Ureter (tissue), 1 donor: ENCODE measurements at regions not wholly inside any gene's neighbourhood (a gene's known extent, or its start where the extent isn't known, plus 50 kb on each side); places are given as distances from the start of the nearest gene placed in this dataset.
"Not testable (repeated sequence)": the region's sequence is repeated elsewhere in the genome, so short reads cannot be mapped to it uniquely, and the experiment has no call there.

Experiments
- DNase-seq: peaks from one replicate; pipeline ENCODE4 v3.0.0-alpha.2; 2020; ENCODE audit warnings: low spot score
- donor health status: DM: yes; HTN: yes; CAD: no.

- no peak for DNase-seq
These were observed 230.9 kb upstream of the FSIP2 start for GRCh38 chr2:185507719-185508118.

DNA sequence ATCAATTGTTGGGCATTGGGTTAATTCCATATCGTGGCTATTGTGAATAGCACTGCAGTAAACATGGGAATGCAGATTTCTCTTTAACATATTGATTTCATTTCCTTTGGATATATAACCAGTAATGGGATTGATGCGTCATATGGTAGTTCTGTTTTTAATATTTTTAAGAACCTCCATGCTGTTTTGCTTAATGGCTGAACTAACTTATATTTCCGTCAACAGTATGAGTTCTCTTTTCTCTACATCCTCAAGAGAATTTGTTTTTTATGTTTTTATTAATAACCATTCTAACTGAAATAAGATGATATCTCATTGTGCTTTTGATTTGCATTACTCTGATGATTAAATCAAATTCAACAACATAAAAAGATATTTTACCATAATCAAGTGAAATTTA lies 228.5 kb upstream of the FSIP2 start:
- no peak for DNase-seq

GRCh38 chr2:185511925-185512324 lies 226.7 kb upstream of the FSIP2 start:
- no peak for DNase-seq

DNA sequence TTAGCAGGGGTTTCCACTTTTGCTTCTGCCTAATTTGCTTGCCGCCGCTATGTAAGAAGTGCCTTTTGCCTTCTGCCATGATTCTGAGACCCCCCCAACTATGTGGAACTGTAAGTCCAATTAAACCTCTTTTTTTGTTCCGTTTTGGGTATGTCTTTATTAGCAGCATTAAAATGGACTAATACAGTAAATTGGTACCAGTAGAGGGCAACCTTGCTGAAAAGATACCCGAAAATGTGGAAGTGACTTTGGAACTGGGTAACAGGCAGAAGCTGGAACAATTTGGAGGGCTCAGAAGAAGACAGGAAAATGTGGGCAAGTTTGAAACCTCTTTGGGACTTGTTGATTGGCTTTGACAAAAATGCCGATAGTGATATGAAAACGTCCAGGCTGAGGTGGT lies 216.1 kb upstream of the FSIP2 start:
- no peak for DNase-seq

DNA sequence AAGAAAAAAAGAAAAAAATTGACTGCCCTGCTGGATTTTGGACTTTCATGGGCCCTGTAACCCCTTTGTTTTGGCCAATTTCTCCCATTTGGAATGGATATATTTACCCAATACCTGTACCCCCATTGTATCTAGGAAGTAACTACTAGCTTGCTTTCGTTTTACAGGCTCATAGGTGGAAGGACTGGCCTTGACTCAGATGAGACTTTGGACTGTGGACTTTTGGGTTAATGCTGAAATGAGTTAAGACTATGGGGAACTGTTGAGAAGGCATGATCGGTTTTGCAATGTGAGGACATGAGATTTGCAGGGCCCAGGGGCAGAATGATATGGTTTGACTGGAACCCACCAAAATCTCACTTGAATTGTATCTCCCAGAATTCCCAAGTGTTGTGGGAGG lies 214.4 kb upstream of the FSIP2 start:
- not testable (repeated sequence) for DNase-seq

DNA sequence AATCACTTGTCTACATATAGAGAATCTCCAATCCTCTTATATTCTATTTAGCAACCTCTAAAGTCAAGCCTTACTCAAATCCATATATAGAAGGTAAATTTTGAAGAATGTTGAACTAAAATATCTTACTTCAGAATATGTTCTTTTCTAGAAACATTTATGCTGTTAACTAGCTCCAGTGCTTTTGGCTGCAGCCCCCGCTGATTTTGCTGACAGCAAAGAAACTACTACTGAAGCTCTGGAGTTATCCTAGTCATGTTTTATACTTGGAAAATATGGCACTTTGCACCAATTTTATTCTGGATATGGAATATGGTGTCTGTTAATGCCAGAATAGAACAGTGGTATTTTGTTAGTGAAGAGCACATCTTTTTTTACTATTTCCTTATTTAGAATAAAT lies 212.4 kb upstream of the FSIP2 start:
- DNase-seq: no peak

DNA sequence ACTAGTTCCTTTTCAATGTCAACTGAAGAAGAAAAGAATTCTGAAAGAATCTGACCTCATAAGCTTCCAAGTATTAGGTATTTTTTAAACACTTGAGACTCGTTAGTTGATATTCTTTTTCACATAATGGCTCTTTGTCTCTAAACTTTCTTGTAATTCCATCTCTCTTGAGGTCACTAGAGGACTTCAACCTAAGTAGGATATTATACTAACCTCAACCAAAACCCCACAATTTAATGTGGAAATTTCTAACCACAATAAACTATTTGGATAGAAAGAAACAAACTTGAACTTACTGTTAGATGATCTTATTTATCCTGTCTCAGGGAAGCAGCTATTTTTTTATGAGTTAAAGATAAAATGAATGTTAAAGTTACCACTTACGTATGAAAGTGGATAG lies 206.9 kb upstream of the FSIP2 start:
- no peak for DNase-seq

DNA sequence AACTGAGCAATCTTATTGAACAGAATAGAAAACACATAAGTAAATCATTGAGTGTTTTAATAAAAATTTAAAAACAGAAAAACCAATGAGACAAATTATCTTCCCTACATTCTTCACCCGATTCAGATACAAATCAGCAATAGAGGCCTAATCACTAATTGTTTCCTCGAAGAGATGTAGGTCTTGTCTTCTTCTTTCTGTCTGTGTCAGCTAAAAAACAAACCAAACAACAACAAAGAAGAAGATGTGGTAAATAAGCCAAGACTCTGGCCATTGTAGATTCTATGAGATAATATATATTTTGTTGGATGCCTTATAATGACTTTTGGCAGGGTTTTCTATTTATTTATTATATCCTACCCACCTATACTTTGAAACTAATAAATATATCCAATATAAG lies 200.9 kb upstream of the FSIP2 start:
- DNase-seq: no peak

GRCh38 chr2:185567196-185567595 lies 171.4 kb upstream of the FSIP2 start:
- DNase-seq: no peak

- DNase-seq: no peak
These were observed 170.7 kb upstream of the FSIP2 start for GRCh38 chr2:185567940-185568339.

GRCh38 chr2:185578322-185578721 lies 160.3 kb upstream of the FSIP2 start:
- DNase-seq: no peak

DNA sequence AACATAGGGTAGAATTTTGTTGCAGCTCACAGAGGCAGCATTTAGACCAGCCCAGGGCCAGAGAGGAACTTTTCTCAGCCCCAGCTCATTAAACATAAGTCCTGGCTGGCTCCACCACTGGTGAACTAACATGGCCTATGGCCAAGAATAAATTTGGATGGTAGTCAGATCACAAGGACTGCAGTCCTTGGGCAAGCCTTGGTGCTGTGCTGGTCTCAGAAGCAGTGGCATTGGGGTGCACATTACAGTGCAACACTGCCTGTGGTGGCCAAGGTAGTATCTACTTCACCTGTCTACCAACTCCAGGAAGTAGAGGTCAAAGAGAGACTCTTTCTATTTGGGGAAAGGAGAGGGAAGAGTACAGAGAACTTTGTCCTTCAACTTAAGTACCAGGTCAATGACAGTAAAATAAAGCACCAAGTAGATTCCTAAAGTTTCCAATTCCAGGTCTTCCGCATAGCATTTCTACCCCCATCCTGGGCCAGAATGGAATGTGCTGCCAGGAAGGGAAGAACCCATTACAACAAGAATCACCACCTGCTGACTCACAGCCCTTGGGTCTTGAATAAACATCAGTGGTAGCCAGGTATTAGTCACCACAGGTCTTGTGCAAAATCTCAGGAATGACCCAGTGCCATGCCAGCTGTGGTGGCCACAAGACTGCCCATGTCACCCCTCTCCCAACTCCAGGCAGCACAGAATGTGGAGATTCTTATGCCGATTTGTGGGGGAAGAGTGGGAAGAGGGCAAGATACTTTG lies 155.4 kb upstream of the FSIP2 start:
- no peak for DNase-seq

DNA sequence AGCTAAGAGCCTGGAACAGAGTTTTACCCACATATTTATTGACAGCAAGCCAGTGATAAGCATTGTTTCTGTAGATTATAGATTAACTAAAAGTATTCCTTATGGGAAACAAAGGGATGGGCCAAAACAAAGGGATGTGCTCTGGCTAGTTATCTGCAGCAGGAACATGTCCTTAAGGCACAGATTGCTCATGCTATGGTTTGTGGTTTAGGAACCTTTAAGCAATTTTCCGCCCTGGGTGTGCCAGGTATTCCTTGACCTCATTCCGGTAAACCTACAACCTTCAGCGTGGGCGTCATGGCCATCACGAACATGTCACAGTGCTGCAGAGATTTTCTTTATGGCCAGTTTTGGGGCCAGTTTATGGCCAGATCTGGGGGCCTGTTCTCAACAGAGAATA lies 153.4 kb upstream of the FSIP2 start:
- not testable (repeated sequence) for DNase-seq

GRCh38 chr2:185591276-185591675 lies 147.3 kb upstream of the FSIP2 start:
- not testable (repeated sequence) for DNase-seq

GRCh38 chr2:185607945-185608344 lies 130.7 kb upstream of the FSIP2 start:
- no peak for DNase-seq

DNA sequence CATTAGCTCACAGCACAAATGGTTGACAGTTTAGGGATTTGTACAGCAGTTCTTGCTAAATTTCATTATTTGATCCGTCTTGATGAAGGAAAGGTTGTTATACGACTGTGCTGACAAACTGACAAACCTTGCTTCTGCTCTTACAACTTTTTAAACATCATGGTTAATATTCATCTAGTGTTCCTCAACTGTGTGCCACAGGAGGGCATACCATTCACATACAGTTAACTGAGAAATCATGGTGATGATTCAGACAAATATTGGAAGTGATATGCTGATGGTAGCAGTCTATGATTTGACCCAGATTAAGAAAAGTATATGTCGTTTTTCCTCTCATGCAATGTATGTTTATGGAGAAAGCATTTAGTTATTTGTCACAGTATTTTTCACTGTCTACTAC lies 129.8 kb upstream of the FSIP2 start:
- DNase-seq: no peak

- DNase-seq: no peak
These were observed 128.3 kb upstream of the FSIP2 start for GRCh38 chr2:185610301-185610700.

- no peak for DNase-seq
These were observed 120.0 kb upstream of the FSIP2 start for GRCh38 chr2:185618625-185619024.

DNA sequence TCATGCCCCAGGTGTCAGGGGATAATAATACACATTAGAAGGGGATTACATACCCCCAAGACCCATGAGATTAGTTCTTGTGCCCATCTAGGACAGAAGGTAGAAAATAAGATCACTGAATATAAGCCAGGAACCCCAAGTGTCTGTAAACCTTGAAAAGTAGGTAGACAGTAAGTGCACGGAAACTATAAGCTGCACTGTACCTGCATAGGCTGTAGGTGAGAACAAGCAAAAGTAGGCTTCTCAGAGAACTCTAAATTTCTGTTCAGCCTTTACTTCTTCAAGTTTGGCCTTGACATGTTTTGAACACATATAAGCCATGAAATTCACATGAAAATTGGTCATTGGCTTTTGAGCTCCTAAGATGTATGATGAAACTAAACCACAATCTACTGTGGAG lies 113.0 kb upstream of the FSIP2 start:
- no peak for DNase-seq

GRCh38 chr2:185628985-185629384 lies 109.6 kb upstream of the FSIP2 start:
- DNase-seq: no peak

DNA sequence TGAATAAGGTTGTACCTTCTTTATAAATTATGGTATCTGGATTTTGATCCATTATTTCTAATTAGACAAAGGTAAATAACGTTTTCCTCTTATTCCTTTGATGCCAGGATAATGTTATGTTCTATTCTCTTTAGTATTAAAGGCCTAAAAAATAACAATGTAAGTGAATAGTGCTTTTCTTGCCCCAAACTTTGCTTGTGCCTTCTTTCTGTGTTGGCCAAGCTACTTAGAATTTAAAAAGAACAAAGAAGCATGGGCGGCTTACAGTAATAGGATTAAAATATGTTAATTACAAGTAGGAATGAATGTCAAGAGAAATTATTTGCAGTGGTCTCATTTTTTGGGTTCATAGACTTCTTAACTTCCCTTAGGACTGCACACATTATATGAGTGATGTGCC lies 105.0 kb upstream of the FSIP2 start:
- DNase-seq: no peak

- DNase-seq: no peak
These were observed 99.8 kb upstream of the FSIP2 start for GRCh38 chr2:185638771-185639170.

DNA sequence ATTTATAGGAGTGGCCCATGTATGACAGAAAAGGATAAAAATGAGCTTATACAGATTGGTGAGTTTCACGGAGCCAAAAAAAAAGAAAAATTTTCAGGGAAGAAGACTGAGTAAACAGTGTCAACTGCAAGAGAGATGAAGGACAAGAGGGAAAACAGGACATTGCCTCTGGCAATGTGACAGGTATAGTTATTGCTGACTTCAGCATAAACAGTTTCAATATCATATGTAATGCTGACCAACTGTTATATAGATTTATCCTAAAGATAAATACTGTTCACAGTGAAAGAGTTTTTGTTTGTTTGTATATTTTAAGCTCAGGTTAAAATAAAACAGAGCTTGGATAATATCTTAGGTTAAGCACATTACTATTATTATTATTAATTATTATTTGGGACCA lies 98.0 kb upstream of the FSIP2 start:
- DNase-seq: no peak

- DNase-seq: no peak
These were observed 95.2 kb upstream of the FSIP2 start for GRCh38 chr2:185643434-185643833.
